HepG2 (cell line): ENCODE measurements at regions not wholly inside any gene's neighbourhood (a gene's known extent, or its start where the extent isn't known, plus 50 kb on each side); places are given as distances from the start of the nearest gene placed in this dataset.

Source experiments
- JUN ChIP-seq: sonication (generic); formaldehyde crosslinking; IDR thresholded peaks from 2 replicates; pipeline ENCODE4 v1.4.0; 2020; ENCODE audit warnings: mild to moderate bottlenecking, missing genetic modification reagents
- ZNF274 ChIP-seq: sonication (generic); formaldehyde crosslinking; IDR thresholded peaks from 2 replicates; pipeline ENCODE4 v1.5.1; 2020; ENCODE audit warnings: mild to moderate bottlenecking, missing genetic modification reagents
- ZNF460 ChIP-seq: sonication (generic); formaldehyde crosslinking; IDR thresholded peaks from 2 replicates; pipeline ENCODE4 v1.5.1; 2020; ENCODE audit warnings: missing genetic modification reagents, mild to moderate bottlenecking, borderline replicate concordance

- TF ChIP-seq ZNF460 (CRISPR knock-in tag) (no peak), JUN (CRISPR knock-in tag) (no peak), ZNF274 (CRISPR knock-in tag) (no peak)
Measured at GRCh38 chr5:2519153-2519552, 232.3 kb downstream of the IRX2 start.
